Fibroblast of lung (primary cell): ENCODE measurements at regions not wholly inside any gene's neighbourhood (a gene's known extent, or its start where the extent isn't known, plus 50 kb on each side); places are given as distances from the start of the nearest gene placed in this dataset.

ENCODE experiments used
- DNase-seq, 2 donors: peaks; one replicate each; pipeline versions ENCODE4 v3.0.0 to v3.0.0-alpha.2; 2010; ENCODE audit warnings: low read depth in 2 of 2
- H2AFZ ChIP-seq: 2 replicates; pipeline ENCODE4 v1.5.1; 2012; ENCODE audit warnings: low read length, control low read depth, inconsistent platforms
- H3K27ac ChIP-seq: 2 replicates; pipeline ENCODE4 v1.5.1; 2011; ENCODE audit warnings: low read length, control low read depth; ENCODE audit not compliant: insufficient read depth
- H3K27me3 ChIP-seq: 2 replicates; pipeline ENCODE4 v1.5.1; 2011; ENCODE audit warnings: mild to moderate bottlenecking, low read length; ENCODE audit not compliant: control insufficient read depth, insufficient read depth
- H3K36me3 ChIP-seq: 2 replicates; pipeline ENCODE4 v1.5.1; 2011; ENCODE audit warnings: low read length; ENCODE audit not compliant: control insufficient read depth, insufficient read depth
- H3K4me1 ChIP-seq: 2 replicates; pipeline ENCODE4 v1.5.1; 2011; ENCODE audit warnings: low read length; ENCODE audit not compliant: control insufficient read depth, insufficient read depth; ENCODE audit errors: extremely low read depth
- H3K4me2 ChIP-seq: 2 replicates; pipeline ENCODE4 v1.5.1; 2011; ENCODE audit warnings: low read length, control low read depth; ENCODE audit not compliant: insufficient read depth; ENCODE audit errors: extremely low read depth
- H3K4me3 ChIP-seq, 4 experiments: fragments of 200-600 bp in 1 of 4; sonication (generic) in 1 of 4; replicated peaks in 1 of 4; 2 replicates each; pipeline ENCODE4 v1.5.1; 2011 to 2016; ENCODE audit warnings: low read length in 4 of 4, low read depth in 3 of 4, mild to moderate bottlenecking in 3 of 4, control low read depth in 2 of 4, inconsistent platforms in 1 of 4, mixed read lengths in 1 of 4; ENCODE audit not compliant: insufficient read depth in 1 of 4; ENCODE audit errors: control extremely low read depth in 1 of 4
- H3K79me2 ChIP-seq: 2 replicates; pipeline ENCODE4 v1.5.1; 2012; ENCODE audit warnings: mild to moderate bottlenecking, low read length, inconsistent platforms; ENCODE audit not compliant: control insufficient read depth, insufficient read depth
- H3K9ac ChIP-seq: 2 replicates; pipeline ENCODE4 v1.5.1; 2011; ENCODE audit warnings: mild to moderate bottlenecking, low read length, control low read depth; ENCODE audit not compliant: insufficient read depth
- H3K9me3 ChIP-seq: 2 replicates; pipeline ENCODE4 v1.5.1; 2012; ENCODE audit warnings: low read depth, low read length; ENCODE audit not compliant: control insufficient read depth, insufficient read depth
- H4K20me1 ChIP-seq: 2 replicates; pipeline ENCODE4 v1.5.1; 2011; ENCODE audit warnings: low read length; ENCODE audit not compliant: control insufficient read depth, insufficient read depth; ENCODE audit errors: extremely low read depth
- EZH2 ChIP-seq: IDR thresholded peaks from 2 replicates; pipeline ENCODE4 v1.5.1; 2012; ENCODE audit warnings: low read length, control low read depth, mild to moderate bottlenecking; ENCODE audit errors: missing control alignments
- TF ChIP-seq, protein P1 (sequence below), 2 donors: IDR thresholded peaks in 1 of 2; conservative IDR thresholded peaks in 1 of 2; 1 replicate in 1 of 2; 2 replicates in 1 of 2; pipeline ENCODE4 v1.5.1; 2011 to 2012; ENCODE audit warnings: low read length in 2 of 2, control low read depth in 1 of 2, inconsistent platforms in 1 of 2, low read depth in 1 of 2, mild to moderate bottlenecking in 1 of 2

DNA sequence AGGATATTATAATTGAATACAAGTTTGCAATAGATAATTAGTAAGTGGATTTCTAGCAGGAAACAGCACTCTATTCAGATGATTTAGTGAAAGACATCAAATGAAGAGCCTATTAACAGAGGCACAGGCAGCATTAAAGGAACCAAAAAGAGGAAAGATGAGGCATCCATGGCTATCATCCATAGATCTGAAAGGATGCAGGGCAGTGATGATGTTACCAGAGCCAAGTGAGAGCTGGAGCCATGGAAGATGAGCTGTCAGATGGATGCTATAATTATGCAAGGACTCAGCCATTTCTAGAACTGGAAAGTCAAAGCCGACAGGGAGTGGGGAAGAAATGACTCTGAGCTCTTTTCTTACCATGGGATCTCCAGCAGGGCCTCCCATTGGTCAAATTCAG is 66.8 kb upstream of the ANKEF1 start:
- Histone ChIP-seq H4K20me1 (no peaks in the 10 kb centered on the region), H3K36me3 (no peaks in the 10 kb centered on the region), H3K4me3 (no peak overlapping the region), H3K27ac (no peak overlapping the region), H3K27me3 (peaks cover 7% of the 10 kb centered on the region), H3K9me3 (no peaks in the 10 kb centered on the region), H3K9ac (no peak overlapping the region), H3K4me2 (no peak overlapping the region), H2AFZ (no peak overlapping the region), H3K79me2 (no peaks in the 10 kb centered on the region), H3K4me1 (no peaks in the 10 kb centered on the region)
- no peak for DNase-seq
- TF ChIP-seq EZH2 = no peak
- TF ChIP-seq, protein P1, sequence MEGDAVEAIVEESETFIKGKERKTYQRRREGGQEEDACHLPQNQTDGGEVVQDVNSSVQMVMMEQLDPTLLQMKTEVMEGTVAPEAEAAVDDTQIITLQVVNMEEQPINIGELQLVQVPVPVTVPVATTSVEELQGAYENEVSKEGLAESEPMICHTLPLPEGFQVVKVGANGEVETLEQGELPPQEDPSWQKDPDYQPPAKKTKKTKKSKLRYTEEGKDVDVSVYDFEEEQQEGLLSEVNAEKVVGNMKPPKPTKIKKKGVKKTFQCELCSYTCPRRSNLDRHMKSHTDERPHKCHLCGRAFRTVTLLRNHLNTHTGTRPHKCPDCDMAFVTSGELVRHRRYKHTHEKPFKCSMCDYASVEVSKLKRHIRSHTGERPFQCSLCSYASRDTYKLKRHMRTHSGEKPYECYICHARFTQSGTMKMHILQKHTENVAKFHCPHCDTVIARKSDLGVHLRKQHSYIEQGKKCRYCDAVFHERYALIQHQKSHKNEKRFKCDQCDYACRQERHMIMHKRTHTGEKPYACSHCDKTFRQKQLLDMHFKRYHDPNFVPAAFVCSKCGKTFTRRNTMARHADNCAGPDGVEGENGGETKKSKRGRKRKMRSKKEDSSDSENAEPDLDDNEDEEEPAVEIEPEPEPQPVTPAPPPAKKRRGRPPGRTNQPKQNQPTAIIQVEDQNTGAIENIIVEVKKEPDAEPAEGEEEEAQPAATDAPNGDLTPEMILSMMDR (conservative IDR thresholded peaks at IDR 0.05 in 1 of 2, IDR thresholded peaks at IDR 0.05 in 1 of 2; ENCODE audit: low read depth in 1 of 2, low read length in 2 of 2) = no peak

DNA sequence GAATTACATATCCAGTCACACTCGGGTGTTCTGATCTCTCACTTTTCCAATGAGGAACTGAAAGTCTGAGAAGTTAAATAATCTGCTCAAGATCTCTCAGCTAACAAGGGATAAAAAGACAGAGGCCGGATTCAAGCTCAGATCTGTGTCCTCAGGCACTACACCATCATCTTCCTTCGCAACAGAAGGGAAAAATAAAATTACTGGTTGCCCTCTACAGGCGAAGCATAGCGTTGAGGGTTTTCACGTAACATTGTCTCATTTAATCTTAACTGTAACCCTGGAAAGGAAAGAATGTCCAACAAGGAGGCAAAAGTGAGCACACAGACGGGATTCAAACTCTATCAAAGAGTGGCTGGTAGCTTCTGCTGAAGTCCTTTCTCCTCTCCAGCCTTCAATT is 67.8 kb upstream of the ANKEF1 start:
- Histone ChIP-seq H3K79me2 (no peaks in the 10 kb centered on the region), H3K4me2 (no peak overlapping the region), H3K9me3 (no peaks in the 10 kb centered on the region), H3K4me1 (no peaks in the 10 kb centered on the region), H3K36me3 (no peaks in the 10 kb centered on the region), H4K20me1 (no peaks in the 10 kb centered on the region), H3K27ac (no peak overlapping the region), H3K9ac (no peak overlapping the region), H3K27me3 (peaks cover 7% of the 10 kb centered on the region), H2AFZ (no peak overlapping the region), H3K4me3 (no peak overlapping the region)
- DNase-seq = no peak
- TF ChIP-seq, protein P1 (conservative IDR thresholded peaks at IDR 0.05 in 1 of 2, IDR thresholded peaks at IDR 0.05 in 1 of 2; ENCODE audit: low read depth in 1 of 2, low read length in 2 of 2) = peak; percentile 23 to 50
- no peak for TF ChIP-seq EZH2

DNA sequence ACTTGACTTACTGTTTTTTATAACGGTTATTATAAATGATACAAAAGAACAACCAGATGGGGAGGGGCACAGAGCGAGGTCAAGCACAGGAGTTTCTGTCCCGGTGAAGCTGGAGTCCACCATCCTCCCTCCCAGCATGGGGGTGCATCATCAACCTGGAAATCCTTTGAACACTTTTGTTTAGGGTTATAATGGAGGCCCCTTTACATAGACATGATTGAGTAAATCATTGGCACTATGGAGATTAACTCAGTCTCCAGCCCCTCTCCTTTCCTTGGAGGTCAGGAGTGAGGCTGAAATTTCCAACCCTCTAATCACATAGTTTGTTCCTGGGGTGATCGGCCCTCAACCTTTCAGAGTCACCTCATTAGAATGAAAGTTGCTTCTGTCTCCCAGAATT is 71.8 kb upstream of the ANKEF1 start:
- Histone ChIP-seq H4K20me1 (no peaks in the 10 kb centered on the region), H3K79me2 (no peaks in the 10 kb centered on the region), H3K36me3 (no peaks in the 10 kb centered on the region), H3K4me3 (no peak overlapping the region), H3K27me3 (peaks cover 7% of the 10 kb centered on the region), H3K27ac (no peak overlapping the region), H3K4me1 (no peaks in the 10 kb centered on the region), H3K9me3 (no peaks in the 10 kb centered on the region), H3K9ac (no peak overlapping the region), H2AFZ (no peak overlapping the region), H3K4me2 (no peak overlapping the region)
- TF ChIP-seq, protein P1 (conservative IDR thresholded peaks at IDR 0.05 in 1 of 2, IDR thresholded peaks at IDR 0.05 in 1 of 2; ENCODE audit: low read depth in 1 of 2, low read length in 2 of 2) = no peak
- no peak for TF ChIP-seq EZH2
- DNase-seq = no peak
